GM13977 (cell line): ENCODE measurements at regions not wholly inside any gene's neighbourhood (a gene's known extent, or its start where the extent isn't known, plus 50 kb on each side); places are given as distances from the start of the nearest gene placed in this dataset.

Experiments
- DNase-seq: peaks from one replicate; pipeline ENCODE4 v3.0.0; 2012; ENCODE audit warnings: low spot score
- in situ Hi-C: fragments of 300-500 bp; cut with MboI; formaldehyde crosslinking; loops from one replicate; pipeline ENCODE4 v1.12.0; 2022; ENCODE audit warnings: low sequenced_read_pairs, low pct_unique_long_range_greater_than_20kb, mixed read lengths, inconsistent platforms; ENCODE audit not compliant: unreplicated experiment
- TF ChIP-seq, protein P1 (sequence below): IDR thresholded peaks from 2 replicates; pipeline ENCODE4 v1.5.1; 2012; ENCODE audit warnings: mild to moderate bottlenecking, control low read depth; ENCODE audit not compliant: insufficient read depth; ENCODE audit errors: extremely low read depth, missing control alignments

GRCh38 chr4:169861593-169861992, 103.8 kb upstream of the HPF1 start:
- TF ChIP-seq, protein P1, sequence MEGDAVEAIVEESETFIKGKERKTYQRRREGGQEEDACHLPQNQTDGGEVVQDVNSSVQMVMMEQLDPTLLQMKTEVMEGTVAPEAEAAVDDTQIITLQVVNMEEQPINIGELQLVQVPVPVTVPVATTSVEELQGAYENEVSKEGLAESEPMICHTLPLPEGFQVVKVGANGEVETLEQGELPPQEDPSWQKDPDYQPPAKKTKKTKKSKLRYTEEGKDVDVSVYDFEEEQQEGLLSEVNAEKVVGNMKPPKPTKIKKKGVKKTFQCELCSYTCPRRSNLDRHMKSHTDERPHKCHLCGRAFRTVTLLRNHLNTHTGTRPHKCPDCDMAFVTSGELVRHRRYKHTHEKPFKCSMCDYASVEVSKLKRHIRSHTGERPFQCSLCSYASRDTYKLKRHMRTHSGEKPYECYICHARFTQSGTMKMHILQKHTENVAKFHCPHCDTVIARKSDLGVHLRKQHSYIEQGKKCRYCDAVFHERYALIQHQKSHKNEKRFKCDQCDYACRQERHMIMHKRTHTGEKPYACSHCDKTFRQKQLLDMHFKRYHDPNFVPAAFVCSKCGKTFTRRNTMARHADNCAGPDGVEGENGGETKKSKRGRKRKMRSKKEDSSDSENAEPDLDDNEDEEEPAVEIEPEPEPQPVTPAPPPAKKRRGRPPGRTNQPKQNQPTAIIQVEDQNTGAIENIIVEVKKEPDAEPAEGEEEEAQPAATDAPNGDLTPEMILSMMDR: no peak
- DNase-seq: no peak
- in situ Hi-C loops: no loop called here

- in situ Hi-C loops: no loop called here
- TF ChIP-seq, protein P1: no peak
Observed at GRCh38 chr4:169859366-169860216, 101.8 kb upstream of the HPF1 start.

DNA sequence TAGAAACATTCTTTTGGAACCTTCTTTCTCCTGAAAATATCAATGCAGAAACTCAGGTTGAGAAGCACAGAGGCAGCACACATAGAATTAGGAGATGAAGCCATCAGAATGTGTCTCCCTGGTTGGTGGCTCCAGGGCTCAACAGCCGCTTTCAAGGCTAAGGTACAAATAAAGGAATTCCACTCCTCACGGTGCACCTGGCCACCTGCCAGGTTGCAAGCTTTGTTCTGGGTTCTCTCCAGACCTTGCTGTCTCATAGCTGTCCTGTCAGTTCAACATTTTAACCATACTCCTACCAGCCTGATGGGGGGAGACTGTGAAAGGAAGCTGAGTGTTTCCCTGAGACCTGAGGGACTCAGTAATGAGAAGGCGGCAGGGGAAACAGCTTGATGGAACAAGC, 96.3 kb upstream of the HPF1 start:
- DNase-seq: no peak
- TF ChIP-seq, protein P1: no peak
- in situ Hi-C loops: no loop called here

More at GRCh38 chr4:169859366-169860216, 101.8 kb upstream of the HPF1 start:
- no peak for DNase-seq

- in situ Hi-C loops: no loop called here
- TF ChIP-seq, protein P1: no peak
- DNase-seq: no peak
Observed at GRCh38 chr4:169852481-169852880, 94.7 kb upstream of the HPF1 start.

- TF ChIP-seq, protein P1: no peak
- no peak for DNase-seq
Observed at GRCh38 chr4:169851750-169852149, 94.0 kb upstream of the HPF1 start.

DNA sequence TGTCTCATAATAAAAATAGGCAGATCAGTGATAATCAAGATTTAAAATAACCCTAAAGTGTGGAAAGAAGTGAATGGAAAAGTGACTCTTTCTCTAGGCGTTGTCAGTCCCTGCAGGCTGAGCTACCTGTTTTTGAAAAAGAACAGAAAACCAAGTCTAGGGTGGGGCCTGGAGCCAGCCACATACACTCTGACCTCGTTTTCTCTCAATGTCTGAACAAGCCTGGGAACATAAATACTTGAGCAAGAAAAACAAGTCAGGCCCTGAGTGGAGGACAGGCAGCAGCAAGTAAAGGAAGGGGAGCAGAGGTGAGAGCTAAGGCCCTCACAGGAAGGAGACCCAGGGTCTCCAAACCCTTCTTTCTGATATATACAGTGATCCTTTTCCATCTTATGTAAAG, 91.7 kb upstream of the HPF1 start:
- TF ChIP-seq, protein P1: no peak
- DNase-seq: no peak
- in situ Hi-C loops: no loop called here

More at GRCh38 chr4:169851750-169852149, 94.0 kb upstream of the HPF1 start:
- in situ Hi-C loops: no loop called here
